ENCODE measurements at regions not wholly inside any gene's neighbourhood (a gene's known extent, or its start where the extent isn't known, plus 50 kb on each side); places are given as distances from the start of the nearest gene placed in this dataset.

DNA sequence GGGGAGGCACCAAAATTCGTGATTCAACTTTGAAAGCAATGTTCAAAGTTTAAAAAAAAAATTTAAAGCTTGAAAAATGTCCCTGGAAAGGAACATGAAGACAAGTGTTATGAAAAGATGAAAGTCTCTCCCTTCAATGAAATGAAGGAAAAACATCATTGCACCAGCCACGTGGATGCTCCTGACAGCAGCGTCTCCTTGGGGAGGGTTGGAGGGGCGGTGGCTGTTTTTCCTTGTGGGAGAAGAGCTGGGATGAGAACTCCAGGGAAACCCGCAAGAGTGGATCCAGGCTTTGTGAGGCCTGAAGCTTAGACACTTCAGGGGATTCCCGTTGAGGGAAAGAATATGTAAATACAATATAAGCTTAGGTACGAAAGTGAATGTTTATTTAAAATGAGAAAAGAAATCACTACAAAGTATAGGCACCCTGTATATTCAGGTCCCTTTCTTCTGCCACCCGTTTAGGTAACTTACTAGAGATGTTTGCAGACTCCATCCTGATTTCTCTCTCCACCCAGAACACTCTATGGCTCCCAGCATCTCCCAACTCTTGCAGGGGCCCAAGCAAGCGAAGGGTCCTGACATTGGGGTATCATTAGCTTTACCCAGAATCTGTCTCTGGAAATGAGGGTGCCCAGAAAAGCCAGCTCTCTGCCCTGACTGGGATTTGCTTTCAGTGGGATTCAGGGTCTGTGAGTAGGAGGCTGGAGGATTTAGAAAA, 63.1 kb upstream of the BAIAP2L1 start:
- no peak for DNase-seq

DNA sequence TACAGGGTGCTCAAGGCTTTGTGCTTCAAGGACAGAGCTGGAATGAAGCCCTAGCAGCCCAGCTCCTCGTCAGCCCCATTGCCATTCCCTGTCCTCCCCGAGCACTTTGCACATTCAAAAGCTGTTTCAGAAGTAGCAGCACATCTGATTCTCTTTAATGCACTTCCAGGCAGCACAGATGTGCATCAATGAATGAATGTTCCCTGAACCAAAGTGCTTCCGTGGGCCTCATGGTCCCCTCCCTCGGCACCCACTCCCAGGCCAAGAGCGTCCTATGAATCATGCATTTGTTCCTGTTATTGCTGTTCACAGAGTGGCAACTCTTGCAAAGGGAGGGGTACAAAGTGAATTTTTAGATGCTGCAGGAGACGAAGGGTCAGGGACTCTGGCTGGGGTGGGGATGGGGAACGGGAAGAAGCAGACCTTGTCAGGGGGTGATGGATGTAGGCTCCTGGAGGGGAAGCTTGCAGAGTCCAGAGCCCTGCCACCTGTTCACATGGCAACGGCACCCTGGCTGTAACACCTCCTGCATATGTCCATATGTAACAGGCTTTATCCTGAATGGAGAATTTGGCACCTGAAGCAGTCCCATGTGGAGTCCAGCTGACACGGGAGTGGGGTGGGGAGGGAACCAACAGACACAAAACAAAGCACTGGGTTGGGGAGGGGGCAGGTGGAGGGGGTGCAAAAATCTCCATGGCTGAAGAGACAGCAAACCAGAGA, 62.2 kb upstream of the BAIAP2L1 start:
- DNase-seq, result no peak

DNA sequence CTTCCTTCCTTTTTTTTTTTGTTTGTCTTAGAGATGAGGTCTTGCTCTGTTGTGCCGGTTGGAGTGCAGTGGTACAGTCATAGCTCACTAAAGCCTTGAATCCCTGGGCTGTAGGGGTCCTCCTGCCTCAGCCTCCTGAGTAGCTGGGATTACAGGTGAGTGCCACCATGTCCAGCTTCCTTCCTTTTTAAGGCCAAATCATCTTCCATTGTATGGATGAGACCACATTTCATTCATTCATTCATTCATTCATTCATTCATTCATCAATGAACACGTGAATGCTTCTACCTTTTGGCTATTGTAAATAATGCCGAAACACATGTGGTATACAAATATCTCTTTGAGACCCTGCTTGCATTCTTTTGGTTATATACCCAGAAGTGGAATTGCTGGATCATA, 60.0 kb upstream of the BAIAP2L1 start:
- no peak for DNase-seq

DNA sequence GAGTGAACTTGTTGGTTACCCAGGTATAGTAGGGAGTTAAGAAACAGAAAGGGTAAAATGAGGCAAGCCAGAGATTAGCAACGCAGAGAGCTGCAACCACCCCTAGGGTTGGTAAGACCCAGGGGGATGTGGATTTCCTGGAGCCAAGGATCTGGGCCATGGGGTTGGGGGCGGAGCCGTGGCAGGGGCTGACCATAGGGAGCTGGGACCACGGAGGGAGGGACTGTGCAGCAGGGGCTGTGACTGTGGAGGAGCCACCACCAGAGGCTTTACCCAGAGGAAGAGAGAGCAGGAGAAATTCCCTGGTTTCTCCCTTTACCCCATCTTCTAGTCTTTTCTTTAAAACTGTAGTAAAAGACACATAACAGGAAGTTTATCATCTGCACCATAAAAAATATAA, 58.6 kb upstream of the BAIAP2L1 start:
- DNase-seq, result no peak

DNA sequence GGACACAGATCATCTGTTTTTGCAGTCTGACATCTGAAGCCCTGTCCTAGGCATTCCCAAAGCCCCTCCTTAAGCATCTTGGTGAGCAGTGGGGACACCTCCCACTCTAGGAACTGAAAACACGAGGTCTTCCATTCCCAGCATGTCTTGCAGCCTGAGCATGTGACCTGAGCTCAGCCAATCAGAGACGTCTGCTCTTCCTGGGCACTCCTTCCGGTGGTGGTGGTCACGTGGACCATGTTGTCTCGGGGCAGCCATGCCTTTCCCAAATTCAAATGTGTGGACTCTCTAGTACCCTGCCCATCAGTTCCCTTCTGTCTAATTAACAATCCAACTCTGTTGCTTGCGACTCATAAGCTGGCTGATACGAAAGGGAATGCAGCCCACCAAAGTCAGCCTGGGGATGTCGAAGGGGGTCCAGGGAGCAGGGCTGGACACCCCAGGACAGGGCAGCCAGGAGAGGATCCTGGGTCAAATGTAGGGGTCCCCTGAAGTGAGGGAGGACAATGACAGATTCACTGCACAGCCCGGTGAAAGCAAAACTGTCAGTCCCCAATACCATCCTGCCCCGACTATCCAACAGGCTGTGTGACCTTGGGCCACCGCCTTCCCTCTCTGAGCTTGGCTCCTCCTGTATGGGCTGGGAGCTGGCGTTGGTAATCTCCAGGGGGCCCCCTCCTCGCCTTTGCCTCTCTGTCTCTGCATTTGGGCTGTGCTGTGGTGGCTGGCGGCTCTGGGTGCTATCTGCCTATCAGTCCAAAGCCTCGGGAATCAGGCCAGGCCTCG, 57.4 kb upstream of the BAIAP2L1 start:
- no peak for DNase-seq

DNA sequence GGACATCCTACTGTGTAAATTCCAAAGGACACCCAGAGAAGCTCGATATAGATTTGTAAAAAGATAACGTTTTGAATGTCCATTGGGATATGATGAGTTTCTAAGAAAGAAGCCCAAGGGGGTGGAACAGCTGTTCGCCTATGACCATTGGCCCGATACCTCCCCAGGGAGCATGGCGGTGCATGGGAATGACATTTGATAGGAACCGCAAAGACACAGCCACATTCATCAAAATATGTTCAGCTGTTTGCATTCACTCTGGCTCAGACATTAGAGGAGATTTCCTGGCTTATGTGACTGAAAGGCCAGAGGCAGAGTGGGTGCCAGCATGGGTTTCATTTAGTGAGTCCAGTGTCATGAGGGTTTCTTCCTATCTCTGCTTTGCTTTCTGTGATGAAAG, 56.0 kb upstream of the BAIAP2L1 start:
- no peak for DNase-seq

DNA sequence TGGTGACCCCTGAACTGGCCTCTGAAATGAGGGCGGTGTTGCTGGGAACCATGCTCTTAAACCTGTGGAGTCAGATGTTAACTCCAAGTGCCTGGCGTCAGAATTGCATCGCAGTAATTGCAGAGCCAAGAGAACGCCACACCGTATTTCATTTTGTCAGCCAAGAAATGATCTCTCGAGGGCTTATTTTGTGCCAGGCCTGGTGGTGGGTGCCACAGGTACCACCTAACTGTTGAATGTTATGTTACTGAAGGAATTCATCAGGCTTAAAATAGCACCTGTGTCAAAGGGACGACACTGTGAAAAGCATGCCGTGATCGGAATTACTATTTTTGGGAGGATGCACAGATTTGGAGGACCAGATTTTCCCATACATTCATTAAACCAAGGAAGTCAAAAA, 51.9 kb upstream of the BAIAP2L1 start:
- DNase-seq, result no peak
